ENCODE measurements at regions not wholly inside any gene's neighbourhood (a gene's known extent, or its start where the extent isn't known, plus 50 kb on each side); places are given as distances from the start of the nearest gene placed in this dataset.

DNA sequence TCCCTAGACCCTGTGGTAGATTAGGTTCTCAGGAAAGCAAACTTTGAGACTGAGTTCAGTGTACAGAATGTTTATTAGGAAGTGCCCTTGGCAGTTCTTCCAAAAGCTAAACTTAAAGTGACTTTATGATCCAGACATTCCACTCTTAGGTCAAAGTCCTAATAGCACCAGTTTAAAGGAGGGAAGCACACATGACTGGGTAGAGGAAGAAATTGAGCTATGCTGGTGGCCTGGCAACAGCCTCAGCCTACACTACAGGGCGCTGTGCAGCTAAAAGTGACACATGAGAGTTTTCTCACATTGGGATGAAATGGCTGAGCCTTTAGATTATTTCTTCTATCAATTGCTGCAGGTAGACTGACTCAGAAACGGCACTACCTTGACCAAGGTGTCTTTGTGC lies 280.4 kb downstream of the BRINP2 start:
- no peak for DNase-seq (ENCODE audit: low read depth in 1 of 2, low spot score in 1 of 2)
- H3K4me3 ChIP-seq (replicated peaks; ENCODE audit: insufficient read depth, low read length), result no peak overlapping the region
- peaks cover 3% of the 10 kb centered on the region for H3K27me3 ChIP-seq (ENCODE audit: insufficient read depth, poor library complexity, severe bottlenecking)
- TF ChIP-seq, protein P1, sequence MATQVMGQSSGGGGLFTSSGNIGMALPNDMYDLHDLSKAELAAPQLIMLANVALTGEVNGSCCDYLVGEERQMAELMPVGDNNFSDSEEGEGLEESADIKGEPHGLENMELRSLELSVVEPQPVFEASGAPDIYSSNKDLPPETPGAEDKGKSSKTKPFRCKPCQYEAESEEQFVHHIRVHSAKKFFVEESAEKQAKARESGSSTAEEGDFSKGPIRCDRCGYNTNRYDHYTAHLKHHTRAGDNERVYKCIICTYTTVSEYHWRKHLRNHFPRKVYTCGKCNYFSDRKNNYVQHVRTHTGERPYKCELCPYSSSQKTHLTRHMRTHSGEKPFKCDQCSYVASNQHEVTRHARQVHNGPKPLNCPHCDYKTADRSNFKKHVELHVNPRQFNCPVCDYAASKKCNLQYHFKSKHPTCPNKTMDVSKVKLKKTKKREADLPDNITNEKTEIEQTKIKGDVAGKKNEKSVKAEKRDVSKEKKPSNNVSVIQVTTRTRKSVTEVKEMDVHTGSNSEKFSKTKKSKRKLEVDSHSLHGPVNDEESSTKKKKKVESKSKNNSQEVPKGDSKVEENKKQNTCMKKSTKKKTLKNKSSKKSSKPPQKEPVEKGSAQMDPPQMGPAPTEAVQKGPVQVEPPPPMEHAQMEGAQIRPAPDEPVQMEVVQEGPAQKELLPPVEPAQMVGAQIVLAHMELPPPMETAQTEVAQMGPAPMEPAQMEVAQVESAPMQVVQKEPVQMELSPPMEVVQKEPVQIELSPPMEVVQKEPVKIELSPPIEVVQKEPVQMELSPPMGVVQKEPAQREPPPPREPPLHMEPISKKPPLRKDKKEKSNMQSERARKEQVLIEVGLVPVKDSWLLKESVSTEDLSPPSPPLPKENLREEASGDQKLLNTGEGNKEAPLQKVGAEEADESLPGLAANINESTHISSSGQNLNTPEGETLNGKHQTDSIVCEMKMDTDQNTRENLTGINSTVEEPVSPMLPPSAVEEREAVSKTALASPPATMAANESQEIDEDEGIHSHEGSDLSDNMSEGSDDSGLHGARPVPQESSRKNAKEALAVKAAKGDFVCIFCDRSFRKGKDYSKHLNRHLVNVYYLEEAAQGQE (IDR thresholded peaks at IDR 0.05; ENCODE audit: insufficient replicate concordance, low read depth), result no peak
- no peak for TF ChIP-seq POLR2AphosphoS5 (IDR thresholded peaks at IDR 0.05; ENCODE audit: low read depth)
- TF ChIP-seq CTCF (IDR thresholded peaks at IDR 0.05; ENCODE audit: insufficient read depth, low read length), result no peak
- TF ChIP-seq SPI1 (IDR thresholded peaks at IDR 0.05; ENCODE audit: borderline replicate concordance, low read depth), result no peak
- TF ChIP-seq GABPA (IDR thresholded peaks at IDR 0.05; ENCODE audit: low read depth), result no peak
- H3K27ac ChIP-seq (replicated peaks), result no peak overlapping the region

DNA sequence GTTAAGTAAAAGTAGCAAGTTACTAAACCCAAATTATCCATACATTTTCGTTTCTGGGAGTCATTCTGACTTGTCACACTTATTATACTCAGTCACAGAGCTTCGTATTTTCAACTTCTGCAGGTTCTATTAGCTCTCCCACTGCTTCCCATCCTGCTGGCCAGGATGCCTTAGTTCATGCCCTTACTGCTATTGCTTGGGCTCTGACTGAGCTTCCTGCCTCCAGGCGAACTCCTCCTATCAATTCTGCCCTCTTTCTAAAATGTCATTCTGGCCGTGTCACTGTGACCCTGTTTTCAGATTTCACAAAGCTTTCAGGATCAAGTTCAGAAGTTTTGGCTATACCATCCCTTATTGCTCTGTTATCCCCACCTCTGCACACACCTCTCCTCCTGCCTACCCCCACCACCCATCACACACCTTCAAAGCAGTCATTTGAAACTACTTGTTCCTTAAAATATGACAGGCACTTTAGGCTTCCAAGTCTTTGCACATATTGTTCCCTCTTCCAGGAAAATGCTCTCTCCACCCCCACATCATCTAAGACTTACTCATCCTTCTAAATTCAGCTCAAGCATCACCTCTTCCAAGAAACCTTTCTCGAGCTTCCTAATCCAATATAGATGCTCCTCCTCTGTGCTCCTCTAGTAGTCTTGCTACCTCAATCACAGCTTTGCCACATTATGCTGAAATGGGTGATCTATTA lies 278.0 kb downstream of the BRINP2 start:
- no peak for TF ChIP-seq POLR2AphosphoS5 (IDR thresholded peaks at IDR 0.05; ENCODE audit: low read depth)
- no peak for TF ChIP-seq GABPA (IDR thresholded peaks at IDR 0.05; ENCODE audit: low read depth)
- no peak for TF ChIP-seq SPI1 (IDR thresholded peaks at IDR 0.05; ENCODE audit: borderline replicate concordance, low read depth)
- TF ChIP-seq, protein P1 (IDR thresholded peaks at IDR 0.05; ENCODE audit: insufficient replicate concordance, low read depth), result no peak
- no peak for TF ChIP-seq CTCF (IDR thresholded peaks at IDR 0.05; ENCODE audit: insufficient read depth, low read length)
- Histone ChIP-seq H3K4me3 (replicated peaks; ENCODE audit: insufficient read depth, low read length) (no peak overlapping the region), H3K27ac (replicated peaks) (no peak overlapping the region), H3K27me3 (ENCODE audit: insufficient read depth, poor library complexity, severe bottlenecking) (peaks cover 3% of the 10 kb centered on the region)
- DNase-seq (ENCODE audit: low read depth in 1 of 2, low spot score in 1 of 2), result no peak

DNA sequence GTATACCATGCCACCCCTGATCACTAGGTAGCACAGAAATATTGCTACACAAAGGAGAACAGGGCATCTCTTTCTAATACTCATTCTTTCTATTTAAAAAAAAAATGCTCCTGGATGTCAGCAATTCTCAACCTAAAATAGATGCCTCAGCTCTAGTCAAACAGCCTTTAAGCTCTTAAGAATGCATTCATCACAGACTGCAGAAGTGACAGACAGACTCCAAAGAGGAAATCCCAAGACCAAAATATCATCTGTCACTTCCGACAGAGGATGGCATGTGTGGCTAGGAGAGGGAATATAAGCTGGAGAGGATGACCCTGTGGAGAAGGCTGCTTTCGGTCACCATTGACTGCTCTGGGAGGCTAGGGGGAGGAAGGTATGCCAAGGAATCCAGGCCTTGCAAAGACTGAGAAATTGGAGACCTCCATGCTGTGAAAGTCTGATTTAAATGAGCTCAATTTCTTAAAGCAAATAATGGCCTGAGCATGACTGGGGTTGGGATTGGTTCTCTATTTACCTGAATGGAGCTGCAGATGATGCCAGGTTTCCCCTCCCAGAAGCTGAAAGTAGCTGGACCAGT lies 277.4 kb downstream of the BRINP2 start:
- DNase-seq (ENCODE audit: low read depth in 1 of 2, low spot score in 1 of 2), result no peak
- Histone ChIP-seq H3K4me3 (replicated peaks; ENCODE audit: insufficient read depth, low read length) (no peak overlapping the region), H3K27me3 (ENCODE audit: insufficient read depth, poor library complexity, severe bottlenecking) (peaks cover 3% of the 10 kb centered on the region), H3K27ac (replicated peaks) (no peak overlapping the region)
- TF ChIP-seq, protein P1 (IDR thresholded peaks at IDR 0.05; ENCODE audit: insufficient replicate concordance, low read depth), result no peak
- TF ChIP-seq POLR2AphosphoS5 (IDR thresholded peaks at IDR 0.05; ENCODE audit: low read depth), result no peak
- no peak for TF ChIP-seq GABPA (IDR thresholded peaks at IDR 0.05; ENCODE audit: low read depth)
- no peak for TF ChIP-seq SPI1 (IDR thresholded peaks at IDR 0.05; ENCODE audit: borderline replicate concordance, low read depth)
- TF ChIP-seq CTCF (IDR thresholded peaks at IDR 0.05; ENCODE audit: insufficient read depth, low read length), result no peak
